ENCODE measurements at regions not wholly inside any gene's neighbourhood (a gene's known extent, or its start where the extent isn't known, plus 50 kb on each side); places are given as distances from the start of the nearest gene placed in this dataset.
"Not testable (repeated sequence)": the region's sequence is repeated elsewhere in the genome, so short reads cannot be mapped to it uniquely, and the experiment has no call there.

- no peak for DNase-seq
These were observed 158.6 kb upstream of the NR2F2 start for GRCh38 chr15:96171853-96172296.

- DNase-seq: no peak
These were observed 158.1 kb upstream of the NR2F2 start for GRCh38 chr15:96172417-96172816.

GRCh38 chr15:96176831-96177230 is 153.7 kb upstream of the NR2F2 start:
- DNase-seq: no peak

GRCh38 chr15:96177279-96177678 is 153.2 kb upstream of the NR2F2 start:
- no peak for DNase-seq

- no peak for DNase-seq
These were observed 150.3 kb upstream of the NR2F2 start for GRCh38 chr15:96180087-96180748.

- no peak for DNase-seq
These were observed 149.3 kb upstream of the NR2F2 start for GRCh38 chr15:96181217-96181616.

- no peak for DNase-seq
These were observed 148.6 kb upstream of the NR2F2 start for GRCh38 chr15:96181873-96182301.

- DNase-seq: no peak
These were observed 147.6 kb upstream of the NR2F2 start for GRCh38 chr15:96182736-96183513.

GRCh38 chr15:96183514-96183850 is 147.0 kb upstream of the NR2F2 start:
- DNase-seq: no peak

- DNase-seq: no peak
These were observed 146.6 kb upstream of the NR2F2 start for GRCh38 chr15:96183867-96184266.

- no peak for DNase-seq
These were observed 146.2 kb upstream of the NR2F2 start for GRCh38 chr15:96184297-96184696.

GRCh38 chr15:96186105-96186504 is 144.4 kb upstream of the NR2F2 start:
- DNase-seq: no peak

- DNase-seq: no peak
These were observed 142.9 kb upstream of the NR2F2 start for GRCh38 chr15:96187341-96188305.

GRCh38 chr15:96197721-96198120 is 132.8 kb upstream of the NR2F2 start:
- no peak for DNase-seq

GRCh38 chr15:96199111-96199510 is 131.4 kb upstream of the NR2F2 start:
- DNase-seq: no peak

- DNase-seq: no peak
These were observed 130.0 kb upstream of the NR2F2 start for GRCh38 chr15:96200357-96200967.

- no peak for DNase-seq
These were observed 128.8 kb upstream of the NR2F2 start for GRCh38 chr15:96201696-96202095.

- DNase-seq: not testable (repeated sequence)
These were observed 124.9 kb upstream of the NR2F2 start for GRCh38 chr15:96205588-96205987.

- DNase-seq: no peak
These were observed 123.0 kb upstream of the NR2F2 start for GRCh38 chr15:96207377-96208006.

GRCh38 chr15:96209285-96209735 is 121.2 kb upstream of the NR2F2 start:
- no peak for DNase-seq

GRCh38 chr15:96213045-96213444 is 117.5 kb upstream of the NR2F2 start:
- DNase-seq: no peak

GRCh38 chr15:96213896-96214295 is 116.6 kb upstream of the NR2F2 start:
- DNase-seq: no peak
